Heart left ventricle (tissue), 13 donors: ENCODE measurements at regions not wholly inside any gene's neighbourhood (a gene's known extent, or its start where the extent isn't known, plus 50 kb on each side); places are given as distances from the start of the nearest gene placed in this dataset.
"Not testable (repeated sequence)": the region's sequence is repeated elsewhere in the genome, so short reads cannot be mapped to it uniquely, and the experiment has no call there.

ENCODE experiments used
- CTCF ChIP-seq, 12 donors: fragments of 200-600 bp; sonication (generic) in 4 of 12; IDR thresholded peaks; one replicate each; pipeline versions ENCODE4 v1.5.0 to v1.8.0; 2018 to 2022; ENCODE audit warnings: antibody characterized with exemption in 12 of 12, mild to moderate bottlenecking in 5 of 12
- POLR2A ChIP-seq, 2 donors: fragments of 450-650 bp; IDR thresholded peaks; one replicate each; pipeline ENCODE4 v1.6.1; 2017; ENCODE audit warnings: antibody characterized with exemption in 2 of 2, mild to moderate bottlenecking in 2 of 2, moderate library complexity in 2 of 2
- donor health status: ischemic (EF 13 %, LVEDD 7.1; RV severe dilation, severe dysfunction).
- donor health status: DM: no; HTN: yes; CAD: no.
- donor health status: DM: no; HTN: no; CAD: no.
- donor health status: ischemic (EF 25% LVEDD 6.9; RV normal size, moderate dysfunction).
- donor health status: ischemic (EF 25% LVEDD 5.7; RV mildly dilated, moderate dysfunction).
- donor health status: ischemic (EF 35%, LVEDD 5.7; RV mildly dilated, moderate dysfunction).
- donor health status: nonischemic (EF 11% LVEDD 7.7; RV severe dilation, severe dysfunction).
- donor health status: DM: yes; HTN: yes; CAD: no.
- donor health status: PGD.
- donor health status: ischemic (EF 29% LVEDD 5.4; RV normal size, mild dysfunction).
- donor health status: nonischemic (EF 23%, LVEDD 6.1; RV moderate dilation, normal function).

- TF ChIP-seq CTCF, POLR2A (IDR thresholded peaks at IDR 0.05): not testable (repeated sequence)
Measured at GRCh38 chr11:67806728-67807235, 132.4 kb upstream of the ALDH3B2 start.
